DND-41 (cell line): ENCODE measurements at regions not wholly inside any gene's neighbourhood (a gene's known extent, or its start where the extent isn't known, plus 50 kb on each side); places are given as distances from the start of the nearest gene placed in this dataset.

Experiments used
- ATAC-seq: fragments of 200-7000 bp; cut with Tn5 transposase; 3 replicates; pipeline ENCODE4 v1.9.1; 2021; ENCODE audit warnings: low read depth; ENCODE audit not compliant: insufficient read depth
- DNase-seq: peaks from one replicate; pipeline ENCODE4 v3.0.0-alpha.2; 2020
- H2AFZ ChIP-seq: 2 replicates; pipeline ENCODE4 v1.6.0; 2012; ENCODE audit warnings: low read depth, low read length
- H3K27ac ChIP-seq: 2 replicates; pipeline ENCODE4 v1.5.1; 2012; ENCODE audit warnings: low read length, inconsistent platforms
- H3K27me3 ChIP-seq: fragments of 200-600 bp; sonication (generic); 2 replicates; pipeline ENCODE4 v1.6.0; 2012; ENCODE audit warnings: low read length, mild to moderate bottlenecking, inconsistent platforms; ENCODE audit not compliant: insufficient read depth, poor library complexity
- H3K36me3 ChIP-seq: 2 replicates; pipeline ENCODE4 v1.5.1; 2012; ENCODE audit warnings: low read length, inconsistent platforms; ENCODE audit not compliant: insufficient read depth
- H3K4me1 ChIP-seq: 2 replicates; pipeline ENCODE4 v1.5.1; 2012; ENCODE audit warnings: mild to moderate bottlenecking, low read length; ENCODE audit not compliant: insufficient read depth
- H3K4me2 ChIP-seq: 2 replicates; pipeline ENCODE4 v1.6.0; 2012; ENCODE audit warnings: mild to moderate bottlenecking, moderate library complexity, low read length, inconsistent platforms; ENCODE audit not compliant: insufficient read depth
- H3K4me3 ChIP-seq, 2 experiments: fragments of 200-600 bp in 1 of 2; shearing (Covaris generic) in 1 of 2; 2 replicates each; pipeline ENCODE4 v1.5.1; 2012 to 2016; ENCODE audit warnings: inconsistent platforms in 2 of 2, low read length in 2 of 2, mild to moderate bottlenecking in 2 of 2, low read depth in 1 of 2, moderate library complexity in 1 of 2
- H3K79me2 ChIP-seq: 2 replicates; pipeline ENCODE4 v1.6.0; 2012; ENCODE audit warnings: low read length, inconsistent platforms; ENCODE audit not compliant: insufficient read depth
- H3K9ac ChIP-seq: 2 replicates; pipeline ENCODE4 v1.6.0; 2012; ENCODE audit warnings: low read depth, mild to moderate bottlenecking, inconsistent platforms, low read length, moderate library complexity
- H3K9me3 ChIP-seq: 2 replicates; pipeline ENCODE4 v1.5.1; 2012; ENCODE audit warnings: low read length, moderate library complexity, mild to moderate bottlenecking, inconsistent platforms; ENCODE audit not compliant: insufficient read depth, severe bottlenecking
- H4K20me1 ChIP-seq: 2 replicates; pipeline ENCODE4 v1.6.0; 2012; ENCODE audit warnings: low read length; ENCODE audit not compliant: insufficient read depth
- CTCF ChIP-seq: IDR thresholded peaks from 2 replicates; pipeline ENCODE4 v1.5.1; 2012; ENCODE audit warnings: borderline replicate concordance, low read length, moderate library complexity, mild to moderate bottlenecking; ENCODE audit not compliant: poor library complexity, severe bottlenecking; ENCODE audit errors: extremely low read depth
- EZH2 ChIP-seq: IDR thresholded peaks from 3 replicates; pipeline ENCODE4 v1.6.1; 2012; ENCODE audit warnings: borderline replicate concordance, low read depth, mild to moderate bottlenecking, moderate library complexity, low read length, inconsistent platforms; ENCODE audit not compliant: severe bottlenecking

DNA sequence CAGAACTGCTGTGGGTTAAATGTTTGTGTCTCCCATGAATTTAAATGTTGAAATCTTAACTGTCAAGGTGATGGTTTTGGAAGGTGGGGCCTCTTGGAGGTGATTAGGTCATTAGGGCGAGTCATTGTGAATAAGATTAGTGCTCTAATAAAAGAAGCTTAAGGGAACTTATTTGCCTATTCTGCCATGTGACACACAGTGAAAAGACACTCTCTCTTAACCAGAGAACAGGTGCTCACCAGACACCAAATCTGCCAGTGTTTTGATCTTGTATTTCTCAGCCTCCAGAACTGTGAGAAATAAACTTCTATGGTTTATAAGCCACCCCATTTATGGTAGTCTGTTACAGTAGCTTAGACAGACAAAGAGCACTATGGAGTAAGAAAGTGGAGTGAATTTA, 117.9 kb upstream of the SV2C start:
- Histone ChIP-seq H3K36me3 (no peaks in the 10 kb centered on the region), H3K27ac (no peak overlapping the region), H3K79me2 (no peaks in the 10 kb centered on the region), H3K4me1 (no peaks in the 10 kb centered on the region), H3K4me2 (no peak overlapping the region), H2AFZ (no peak overlapping the region), H3K27me3 (no peaks in the 10 kb centered on the region), H4K20me1 (no peaks in the 10 kb centered on the region), H3K9me3 (peaks cover 11% of the 10 kb centered on the region), H3K9ac (no peak overlapping the region), H3K4me3 (no peak overlapping the region)
- DNase-seq = no peak
- no peak for ATAC-seq
- TF ChIP-seq EZH2 (no peak), CTCF (no peak)

GRCh38 chr5:75964008-75964407, 119.2 kb upstream of the SV2C start:
- H3K9ac ChIP-seq = no peak overlapping the region
- H3K4me2 ChIP-seq = no peak overlapping the region
- H3K79me2 ChIP-seq = no peaks in the 10 kb centered on the region
- no peaks in the 10 kb centered on the region for H3K27me3 ChIP-seq
- no peak overlapping the region for H3K4me3 ChIP-seq
- DNase-seq (no peak), ATAC-seq (no peak)
- H2AFZ ChIP-seq = no peak overlapping the region
- peaks cover 11% of the 10 kb centered on the region for H3K9me3 ChIP-seq
- TF ChIP-seq CTCF (no peak), EZH2 (no peak)
- no peak overlapping the region for H3K27ac ChIP-seq
- no peaks in the 10 kb centered on the region for H3K4me1 ChIP-seq
- no peaks in the 10 kb centered on the region for H3K36me3 ChIP-seq
- H4K20me1 ChIP-seq = no peaks in the 10 kb centered on the region

- peaks cover 11% of the 10 kb centered on the region for H3K9me3 ChIP-seq
- H3K27me3 ChIP-seq = no peaks in the 10 kb centered on the region
- DNase-seq = no peak
- no peak for TF ChIP-seq EZH2
- TF ChIP-seq CTCF = no peak
- H3K79me2 ChIP-seq = no peaks in the 10 kb centered on the region
- ATAC-seq = no peak
- no peak overlapping the region for H2AFZ ChIP-seq
- no peak overlapping the region for H3K4me2 ChIP-seq
- H3K36me3 ChIP-seq = no peaks in the 10 kb centered on the region
- no peak overlapping the region for H3K27ac ChIP-seq
- H4K20me1 ChIP-seq = no peaks in the 10 kb centered on the region
- no peak overlapping the region for H3K9ac ChIP-seq
- H3K4me3 ChIP-seq = no peak overlapping the region
- no peaks in the 10 kb centered on the region for H3K4me1 ChIP-seq
Observed at GRCh38 chr5:75963554-75963953, 119.6 kb upstream of the SV2C start.

DNA sequence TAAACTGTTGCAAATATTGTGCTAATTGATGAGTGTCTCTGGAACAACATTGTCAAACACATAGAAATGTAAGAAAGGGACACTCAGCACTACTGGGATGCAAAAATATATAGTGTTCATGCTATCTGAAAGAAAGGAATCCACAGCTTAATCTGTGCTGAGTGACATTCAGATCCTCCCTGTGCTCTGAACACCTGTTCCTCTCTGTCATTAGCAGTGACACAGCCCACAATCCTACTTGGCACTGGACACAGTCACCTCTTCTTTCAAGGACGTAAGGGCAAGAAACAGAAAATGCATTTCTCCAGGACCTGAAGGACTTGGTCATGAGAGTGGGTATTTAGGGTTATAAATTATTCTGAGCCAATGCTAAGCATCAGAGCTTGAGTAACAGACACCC, 121.4 kb upstream of the SV2C start:
- Histone ChIP-seq H3K4me1 (no peaks in the 10 kb centered on the region), H3K9me3 (peaks cover 5% of the 10 kb centered on the region), H3K4me2 (no peak overlapping the region), H3K4me3 (no peak overlapping the region), H3K27ac (no peak overlapping the region), H4K20me1 (no peaks in the 10 kb centered on the region), H3K9ac (no peak overlapping the region), H2AFZ (no peak overlapping the region), H3K27me3 (no peaks in the 10 kb centered on the region), H3K79me2 (no peaks in the 10 kb centered on the region), H3K36me3 (no peaks in the 10 kb centered on the region)
- TF ChIP-seq CTCF (no peak), EZH2 (no peak)
- DNase-seq (no peak), ATAC-seq (no peak)
